K562 (cell line): ENCODE measurements at regions not wholly inside any gene's neighbourhood (a gene's known extent, or its start where the extent isn't known, plus 50 kb on each side); places are given as distances from the start of the nearest gene placed in this dataset.

Experiments used
- ATAC-seq: fragments of 200-7000 bp; cut with Tn5 transposase; 3 replicates; pipeline ENCODE4 v1.9.1; 2020; ENCODE audit warnings: moderate library complexity
- BruUV-seq: library from RNA; stranded (reverse); fragments of 400-500 nt; replicated peaks from 2 replicates; lab custom pipeline; 2021; lab: Mats Ljungman, UMichigan
- CTCF ChIA-PET: fragments of 300-600 bp; formaldehyde crosslinking; extraction: SDS; loops from one replicate; lab custom pipeline; 2021; ENCODE audit warnings: low intra/inter-chr PET ratio; lab: Yijun Ruan, JAX
- POLR2A ChIA-PET: fragments of 300-600, 350-650 bp; sonication (Branson Sonifier 250); formaldehyde crosslinking; extraction: SDS; loops from one replicate; lab custom pipeline; 2021; ENCODE audit warnings: antibody characterized with exemption, inconsistent platforms; lab: Yijun Ruan, JAX
- DNase-seq, 4 experiments: peaks; one replicate each; pipeline versions ENCODE4 v3.0.0 to v3.0.0-alpha.2; 2011 to 2018; ENCODE audit warnings: low spot score in 3 of 4, mixed read lengths in 3 of 4; ENCODE audit errors: extremely low read depth in 1 of 4
- FAIRE-seq: peaks from 2 replicates; lab custom pipeline; 2011; peaks lifted over from hg19 to GRCh38; lab: Jason Lieb, UNC
- H2AFZ ChIP-seq: 2 replicates; pipeline ENCODE4 v1.6.0; 2011; ENCODE audit warnings: low read depth, low read length, control low read depth, inconsistent platforms
- H3K27ac ChIP-seq: fragments of 200-600 bp; 3 replicates; pipeline ENCODE4 v1.8.0; 2011; ENCODE audit warnings: low read depth, mild to moderate bottlenecking, control low read depth, inconsistent platforms, low read length, moderate library complexity, mixed read lengths; ENCODE audit errors: extremely low read depth
- H3K27me3 ChIP-seq, 2 experiments: fragments of 300-600 bp in 1 of 2; 2 replicates in 1 of 2; 3 replicates in 1 of 2; pipeline versions ENCODE4 v1.6.0 to v1.8.0; 2011; ENCODE audit warnings: inconsistent platforms in 2 of 2, low read length in 2 of 2, mild to moderate bottlenecking in 1 of 2, mixed read lengths in 1 of 2, moderate library complexity in 1 of 2; ENCODE audit not compliant: control insufficient read depth in 2 of 2, insufficient read depth in 2 of 2
- H3K36me3 ChIP-seq: fragments of 300-600 bp; 3 replicates; pipeline ENCODE4 v1.8.0; 2011; ENCODE audit warnings: mild to moderate bottlenecking, low read length, inconsistent platforms; ENCODE audit not compliant: control insufficient read depth, insufficient read depth
- H3K4me1 ChIP-seq, 2 experiments: fragments of 200-600 bp in 1 of 2; replicated peaks in 1 of 2; 2 replicates in 1 of 2; 3 replicates in 1 of 2; pipeline versions ENCODE4 v1.5.1 to v1.8.0; 2011; ENCODE audit warnings: inconsistent platforms in 2 of 2, low read length in 2 of 2, mild to moderate bottlenecking in 1 of 2, mixed read lengths in 1 of 2, moderate library complexity in 1 of 2; ENCODE audit not compliant: control insufficient read depth in 2 of 2, insufficient read depth in 2 of 2
- H3K4me2 ChIP-seq: 2 replicates; pipeline ENCODE4 v1.6.1; 2011; ENCODE audit warnings: low read length, control low read depth, inconsistent platforms, mixed read lengths; ENCODE audit not compliant: insufficient read depth
- H3K4me3 ChIP-seq: fragments of 200-600 bp; sonication (generic), shearing (Covaris generic); 2 replicates; pipeline ENCODE4 v1.5.1; 2016; ENCODE audit warnings: control low read depth, inconsistent platforms
- H3K79me2 ChIP-seq: fragments of 200-600 bp; 3 replicates; pipeline ENCODE4 v1.8.0; 2011; ENCODE audit warnings: low read length, inconsistent platforms; ENCODE audit not compliant: control insufficient read depth, insufficient read depth
- H3K9ac ChIP-seq, 2 experiments: 2 replicates each; pipeline versions ENCODE4 v1.6.0 to v1.6.1; 2011; ENCODE audit warnings: low read depth in 2 of 2, low read length in 2 of 2, control low read depth in 1 of 2, inconsistent platforms in 1 of 2, mild to moderate bottlenecking in 1 of 2, mixed read lengths in 1 of 2; ENCODE audit not compliant: insufficient read depth in 1 of 2
- H3K9me1 ChIP-seq: one replicate; pipeline ENCODE4 v1.6.0; 2011; ENCODE audit warnings: inconsistent platforms, mild to moderate bottlenecking, low read length, moderate library complexity; ENCODE audit not compliant: control insufficient read depth, insufficient read depth
- H3K9me3 ChIP-seq: replicated peaks from 2 replicates; pipeline ENCODE4 v1.5.1; 2011; ENCODE audit warnings: low read depth, low read length, inconsistent platforms; ENCODE audit not compliant: control insufficient read depth, insufficient read depth
- H4K20me1 ChIP-seq: replicated peaks from 2 replicates; pipeline ENCODE4 v1.6.1; 2011; ENCODE audit warnings: low read length, inconsistent platforms, mixed read lengths; ENCODE audit not compliant: control insufficient read depth, insufficient read depth
- CHD2 ChIP-seq: IDR thresholded peaks from 2 replicates; pipeline ENCODE4 v1.6.1; 2011; ENCODE audit warnings: low read depth, low read length
- FOXJ2 ChIP-seq: fragments of 200-800 bp; sonication (Bioruptor generic); IDR thresholded peaks from 2 replicates; pipeline ENCODE4 v1.6.1; 2016; ENCODE audit warnings: missing genetic modification characterization, missing compliant biosample characterization
- HBP1 ChIP-seq: fragments of 450-650 bp; formaldehyde crosslinking; IDR thresholded peaks from 2 replicates; pipeline ENCODE4 v1.4.0; 2022; ENCODE audit warnings: missing genetic modification characterization
- HOMEZ ChIP-seq: fragments of 250-450 bp; sonication (Bioruptor Pico); IDR thresholded peaks from 2 replicates; pipeline ENCODE4 v1.4.0; 2020; ENCODE audit warnings: mild to moderate bottlenecking, moderate library complexity
- POLR2H ChIP-seq: IDR thresholded peaks from 2 replicates; pipeline ENCODE4 v1.6.1; 2016; ENCODE audit warnings: missing genetic modification characterization, low read depth, mild to moderate bottlenecking, control low read depth, missing compliant biosample characterization, moderate library complexity
- SFPQ ChIP-seq: fragments of 200-400 bp; formaldehyde crosslinking; IDR thresholded peaks from 2 replicates; pipeline ENCODE4 v1.6.1; 2017; ENCODE audit warnings: mild to moderate bottlenecking, low read depth, low read length, moderate library complexity
- SMC3 ChIP-seq: conservative IDR thresholded peaks from 2 replicates; pipeline ENCODE4 v1.6.1; 2011; ENCODE audit warnings: low read depth, low read length, improper control_type of control experiment; ENCODE audit not compliant: insufficient read depth
- ZFP91 ChIP-seq: sonication (generic); formaldehyde crosslinking; IDR thresholded peaks from 2 replicates; pipeline ENCODE4 v1.8.0; 2022; ENCODE audit warnings: mild to moderate bottlenecking, missing genetic modification reagents
- ZNF143 ChIP-seq: sonication (generic); formaldehyde crosslinking; IDR thresholded peaks from 2 replicates; pipeline ENCODE4 v1.9.0; 2022; ENCODE audit warnings: mild to moderate bottlenecking, missing genetic modification reagents
- ZNF175 ChIP-seq: fragments of 200-800 bp; sonication (Bioruptor generic); IDR thresholded peaks from 2 replicates; pipeline ENCODE4 v1.6.1; 2016; ENCODE audit warnings: low read depth, mild to moderate bottlenecking, missing genetic modification characterization, missing compliant biosample characterization
- ZNF395 ChIP-seq: fragments of 200-800 bp; sonication (Bioruptor generic); IDR thresholded peaks from 2 replicates; pipeline ENCODE4 v1.6.1; 2017; ENCODE audit warnings: missing genetic modification characterization, missing compliant biosample characterization
- ZNF444 ChIP-seq: fragments of 250-450 bp; sonication (Bioruptor Pico); IDR thresholded peaks from 2 replicates; pipeline ENCODE4 v1.4.0; 2020; ENCODE audit warnings: mild to moderate bottlenecking, moderate library complexity
- ZNF584 ChIP-seq: fragments of 200-800 bp; sonication (Bioruptor generic); IDR thresholded peaks from 2 replicates; pipeline ENCODE4 v1.6.1; 2016; ENCODE audit warnings: low read depth, mild to moderate bottlenecking, missing genetic modification characterization, missing compliant biosample characterization
- ZNF668 ChIP-seq: fragments of 250-450 bp; sonication (Bioruptor Pico); IDR thresholded peaks from 2 replicates; pipeline ENCODE4 v1.8.0; 2022; ENCODE audit warnings: mild to moderate bottlenecking, inconsistent platforms
- WGBS: fragments of 100-300 bp; shearing (Covaris generic); methylation state at CpG from one replicate; pipeline ENCODE4 v1.1.6; 2016; ENCODE audit warnings: low coverage, mixed read lengths; ENCODE audit not compliant: insufficient coverage; ENCODE audit errors: missing lambda C conversion rate; 5-methylcytosine and 5-hydroxymethylcytosine counted together
- in situ Hi-C: fragments of 300-500 bp; cut with MboI; formaldehyde crosslinking; loops from 4 replicates; pipeline ENCODE4 v1.15.0; 2018; ENCODE audit warnings: inconsistent platforms, mixed read lengths
- intact Hi-C: fragments of 100-400 bp; cut with micrococcal nuclease; formaldehyde crosslinking; loops from 2 replicates; pipeline ENCODE4 v1.14.2; 2022

- ATAC-seq (no peak), FAIRE-seq (no peak), DNase-seq (no peak)
- in situ Hi-C loops = no loop called here
- Histone ChIP-seq H4K20me1 (no peaks in the 10 kb centered on the region), H3K9ac (no peak overlapping the region), H3K4me1 (no peaks in the 10 kb centered on the region), H3K4me2 (no peak overlapping the region), H2AFZ (no peak overlapping the region), H3K36me3 (no peaks in the 10 kb centered on the region), H3K4me3 (no peak overlapping the region), H3K9me3 (no peaks in the 10 kb centered on the region), H3K27ac (no peak overlapping the region), H3K27me3 (no peaks in the 10 kb centered on the region), H3K79me2 (no peaks in the 10 kb centered on the region), H3K9me1 (no peaks in the 10 kb centered on the region)
- no TSS peak for BruUV-seq
- WGBS = 0% methylated on average over 3 of the region's 3 CpGs
- TF ChIP-seq FOXJ2 (tag) (no peak), HOMEZ (CRISPR knock-in tag) (no peak), POLR2H (tag) (no peak), ZNF668 (CRISPR knock-in tag) (no peak), ZNF444 (no peak), ZFP91 (CRISPR knock-in tag) (no peak), ZNF584 (CRISPR knock-in tag) (no peak), ZNF395 (CRISPR knock-in tag) (no peak), CHD2 (no peak), SFPQ (no peak), ZNF143 (no peak), SMC3 (no peak), HBP1 (no peak), ZNF175 (no peak)
- POLR2A ChIA-PET = no interaction called here
- intact Hi-C loops = no loop called here
- CTCF ChIA-PET = no interaction called here
Observed at GRCh38 chr4:81984746-81985145, 389.0 kb downstream of the HNRNPD start.
